Testis (tissue), 2 donors: ENCODE measurements at regions not wholly inside any gene's neighbourhood (a gene's known extent, or its start where the extent isn't known, plus 50 kb on each side); places are given as distances from the start of the nearest gene placed in this dataset.

Experiments
- DNase-seq: peaks from one replicate; pipeline ENCODE4 v3.0.0-alpha.2; 2019
- H3K27ac ChIP-seq, 2 donors: fragments of 200-600 bp; sonication (generic); one replicate each; pipeline ENCODE4 v1.5.1; 2019
- H3K27me3 ChIP-seq: fragments of 200-600 bp; sonication (generic); one replicate; pipeline ENCODE4 v1.5.1; 2019
- H3K36me3 ChIP-seq: fragments of 200-600 bp; sonication (generic); one replicate; pipeline ENCODE4 v1.5.1; 2017; ENCODE audit warnings: low read depth; ENCODE audit errors: missing control alignments
- H3K4me1 ChIP-seq: fragments of 200-600 bp; sonication (generic); one replicate; pipeline ENCODE4 v1.5.1; 2019
- H3K4me3 ChIP-seq, 2 donors: fragments of 200-600 bp; sonication (generic); one replicate each; pipeline ENCODE4 v1.5.1; 2017 to 2019
- H3K9me3 ChIP-seq: fragments of 200-600 bp; sonication (generic); one replicate; pipeline ENCODE4 v1.5.1; 2017
- POLR2A ChIP-seq: fragments of 450-650 bp; IDR thresholded peaks from one replicate; pipeline ENCODE4 v1.6.1; 2017; ENCODE audit warnings: antibody characterized with exemption, mild to moderate bottlenecking, moderate library complexity
- WGBS, 2 donors: methylation state at CpG; one replicate each; pipeline ENCODE4 v1.1.5; 2018; 5-methylcytosine and 5-hydroxymethylcytosine counted together
- intact Hi-C: fragments of 100-400 bp; cut with DNase I; formaldehyde crosslinking; loops from one replicate; pipeline ENCODE4 v1.15.1; 2023; ENCODE audit warnings: low total_unique reads
- TF ChIP-seq, protein P1 (sequence below), 3 experiments: fragments of 450-650 bp in 2 of 3; fragments of 200-600 bp in 1 of 3; sonication (generic) in 1 of 3; IDR thresholded peaks; one replicate each; pipeline ENCODE4 v1.5.1; 2016 to 2019; ENCODE audit warnings: antibody characterized with exemption in 3 of 3, mild to moderate bottlenecking in 2 of 3, moderate library complexity in 1 of 3

DNA sequence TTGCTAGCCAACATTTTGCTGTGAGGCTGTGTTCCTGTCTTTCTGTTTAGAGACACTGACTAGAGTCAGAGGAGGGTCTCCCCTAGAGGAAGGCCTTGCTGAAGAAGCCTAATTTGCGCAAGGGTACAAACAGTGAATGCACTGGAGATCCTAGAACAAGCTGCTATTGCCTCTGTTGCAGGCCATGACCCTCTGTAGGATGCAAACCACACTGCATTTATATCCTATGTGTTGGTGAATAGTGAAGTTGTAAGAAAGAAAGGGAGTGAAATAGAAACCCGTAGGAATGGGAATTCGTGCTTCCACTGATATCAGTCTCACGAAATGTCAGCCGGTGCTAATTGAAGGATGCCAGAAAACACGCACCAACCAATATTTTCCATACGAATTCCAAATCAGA is 88.2 kb downstream of the GJA1 start:
- no peak overlapping the region for H3K4me3 ChIP-seq
- intact Hi-C loops, result no loop called here
- WGBS, 2 donors, result 91 to 92% methylated on average over 7 of the region's 7 CpGs
- no peak overlapping the region for H3K27ac ChIP-seq
- no peak for TF ChIP-seq POLR2A
- TF ChIP-seq, protein P1, sequence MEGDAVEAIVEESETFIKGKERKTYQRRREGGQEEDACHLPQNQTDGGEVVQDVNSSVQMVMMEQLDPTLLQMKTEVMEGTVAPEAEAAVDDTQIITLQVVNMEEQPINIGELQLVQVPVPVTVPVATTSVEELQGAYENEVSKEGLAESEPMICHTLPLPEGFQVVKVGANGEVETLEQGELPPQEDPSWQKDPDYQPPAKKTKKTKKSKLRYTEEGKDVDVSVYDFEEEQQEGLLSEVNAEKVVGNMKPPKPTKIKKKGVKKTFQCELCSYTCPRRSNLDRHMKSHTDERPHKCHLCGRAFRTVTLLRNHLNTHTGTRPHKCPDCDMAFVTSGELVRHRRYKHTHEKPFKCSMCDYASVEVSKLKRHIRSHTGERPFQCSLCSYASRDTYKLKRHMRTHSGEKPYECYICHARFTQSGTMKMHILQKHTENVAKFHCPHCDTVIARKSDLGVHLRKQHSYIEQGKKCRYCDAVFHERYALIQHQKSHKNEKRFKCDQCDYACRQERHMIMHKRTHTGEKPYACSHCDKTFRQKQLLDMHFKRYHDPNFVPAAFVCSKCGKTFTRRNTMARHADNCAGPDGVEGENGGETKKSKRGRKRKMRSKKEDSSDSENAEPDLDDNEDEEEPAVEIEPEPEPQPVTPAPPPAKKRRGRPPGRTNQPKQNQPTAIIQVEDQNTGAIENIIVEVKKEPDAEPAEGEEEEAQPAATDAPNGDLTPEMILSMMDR (IDR thresholded peaks at IDR 0.05), result no peak
- no peaks in the 10 kb centered on the region for H3K27me3 ChIP-seq
- no peak for DNase-seq
- H3K9me3 ChIP-seq, result no peaks in the 10 kb centered on the region
- no peaks in the 10 kb centered on the region for H3K36me3 ChIP-seq
- no peaks in the 10 kb centered on the region for H3K4me1 ChIP-seq

- 64 to 81% methylated on average over 1 of the region's 1 CpG for WGBS, 2 donors
- intact Hi-C loops, result no loop called here
- Histone ChIP-seq H3K4me3 (no peak overlapping the region), H3K4me1 (no peaks in the 10 kb centered on the region), H3K9me3 (no peaks in the 10 kb centered on the region), H3K27ac (no peak overlapping the region), H3K27me3 (no peaks in the 10 kb centered on the region), H3K36me3 (no peaks in the 10 kb centered on the region)
- DNase-seq, result no peak
- TF ChIP-seq, protein P1 (IDR thresholded peaks at IDR 0.05), result no peak
- no peak for TF ChIP-seq POLR2A
These were observed 90.8 kb downstream of the GJA1 start for GRCh38 chr6:121526282-121526681.

DNA sequence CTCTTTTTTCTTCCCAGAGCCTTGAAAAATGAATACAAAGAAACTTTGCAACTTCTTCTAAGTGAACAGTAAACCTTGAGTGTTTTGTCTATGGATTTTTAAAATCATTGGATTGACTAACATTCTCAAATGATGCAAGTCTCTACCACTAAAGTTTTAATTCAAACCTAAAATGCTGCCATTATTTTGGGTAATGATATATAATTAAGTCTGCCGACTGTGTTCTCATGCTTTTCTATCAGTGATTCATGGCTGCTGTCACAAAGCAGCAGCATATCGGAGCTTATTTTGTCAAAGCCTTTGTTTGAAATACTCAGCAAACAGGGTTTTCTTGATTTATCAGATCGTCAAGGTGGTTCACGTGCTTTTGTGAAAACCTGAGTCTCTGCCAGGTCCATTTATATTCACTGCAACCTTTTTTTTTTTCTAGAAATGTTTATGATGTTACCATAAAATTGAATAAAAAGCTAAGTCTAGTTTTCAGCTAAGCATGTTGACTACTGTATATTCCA is 96.3 kb downstream of the GJA1 start:
- TF ChIP-seq, protein P1 (IDR thresholded peaks at IDR 0.05), result no peak
- TF ChIP-seq POLR2A, result no peak
- H3K27me3 ChIP-seq, result no peaks in the 10 kb centered on the region
- no peaks in the 10 kb centered on the region for H3K9me3 ChIP-seq
- 52 to 64% methylated on average over 4 of the region's 4 CpGs for WGBS, 2 donors
- DNase-seq, result no peak
- no peak overlapping the region for H3K4me3 ChIP-seq
- H3K36me3 ChIP-seq, result no peaks in the 10 kb centered on the region
- intact Hi-C loops, result no loop called here
- peaks cover 2% of the 10 kb centered on the region for H3K4me1 ChIP-seq
- peak overlapping the region in 1 of 2 donors; percentile 33 for H3K27ac ChIP-seq

GRCh38 chr6:121533321-121533841 is 97.9 kb downstream of the GJA1 start:
- no peak overlapping the region for H3K4me3 ChIP-seq
- H3K9me3 ChIP-seq, result no peaks in the 10 kb centered on the region
- TF ChIP-seq, protein P1 (IDR thresholded peaks at IDR 0.05), result no peak
- TF ChIP-seq POLR2A, result no peak
- no peak for DNase-seq
- 47 to 61% methylated on average over 3 of the region's 3 CpGs for WGBS, 2 donors
- peak overlapping the region in 1 of 2 donors; percentile 52 for H3K27ac ChIP-seq
- H3K36me3 ChIP-seq, result no peaks in the 10 kb centered on the region
- intact Hi-C loops, result no loop called here
- H3K4me1 ChIP-seq, result peaks cover 2% of the 10 kb centered on the region
- H3K27me3 ChIP-seq, result no peaks in the 10 kb centered on the region

DNA sequence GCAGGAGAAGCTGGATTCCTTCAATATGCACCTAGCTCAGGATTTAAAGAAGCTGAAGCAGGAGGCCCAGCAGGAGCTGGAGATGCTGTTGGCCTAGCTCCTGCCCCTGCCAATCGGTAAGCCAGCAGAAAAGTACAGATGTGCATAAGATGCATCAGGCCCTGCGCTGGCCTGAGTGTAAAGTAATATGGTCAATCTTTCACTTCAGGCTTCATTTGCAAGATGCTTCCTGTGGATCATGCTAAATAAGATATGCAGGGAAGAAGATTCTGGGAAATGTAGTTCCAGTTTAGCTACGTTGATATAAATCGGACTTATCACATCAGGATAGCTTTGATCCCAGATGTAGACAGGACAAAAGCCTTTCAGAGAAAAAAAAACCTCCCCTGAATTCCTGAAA is 100.3 kb downstream of the GJA1 start:
- no peaks in the 10 kb centered on the region for H3K9me3 ChIP-seq
- peaks cover 2% of the 10 kb centered on the region for H3K4me1 ChIP-seq
- no peak for DNase-seq
- H3K4me3 ChIP-seq, result no peak overlapping the region
- WGBS, 2 donors, result 86 to 92% methylated on average over 4 of the region's 4 CpGs
- intact Hi-C loops, result no loop called here
- no peaks in the 10 kb centered on the region for H3K27me3 ChIP-seq
- no peak overlapping the region for H3K27ac ChIP-seq
- TF ChIP-seq, protein P1 (IDR thresholded peaks at IDR 0.05), result no peak
- no peak for TF ChIP-seq POLR2A
- H3K36me3 ChIP-seq, result no peaks in the 10 kb centered on the region
